HepG2 (cell line): ENCODE measurements at regions not wholly inside any gene's neighbourhood (a gene's known extent, or its start where the extent isn't known, plus 50 kb on each side); places are given as distances from the start of the nearest gene placed in this dataset.

Experiments
- ATAC-seq: fragments of 200-7000 bp; cut with Tn5 transposase; 3 replicates; pipeline ENCODE4 v1.9.1; 2020; ENCODE audit warnings: mild to moderate bottlenecking, moderate library complexity
- BruUV-seq: library from RNA; stranded (reverse); fragments of 400-500 nt; replicated peaks from 2 replicates; lab custom pipeline; 2021; lab: Mats Ljungman, UMichigan
- CTCF ChIA-PET: fragments of 300-600 bp; formaldehyde crosslinking; extraction: SDS; loops from one replicate; lab custom pipeline; 2021; ENCODE audit warnings: low total read pairs, inconsistent platforms, low intra/inter-chr PET ratio; lab: Yijun Ruan, JAX
- POLR2A ChIA-PET: fragments of 350-600 bp; sonication (Branson Sonifier 250); formaldehyde crosslinking; loops from one replicate; lab custom pipeline; 2020; ENCODE audit warnings: antibody characterized with exemption, inconsistent platforms; lab: Yijun Ruan, JAX
- DNase-seq: peaks from one replicate; pipeline ENCODE4 v3.0.0-alpha.2; 2015; ENCODE audit warnings: low spot score
- FAIRE-seq: peaks from 3 replicates; lab custom pipeline; 2011; peaks lifted over from hg19 to GRCh38; lab: Jason Lieb, UNC
- H2AFZ ChIP-seq: one replicate; pipeline ENCODE4 v1.6.1; 2011; ENCODE audit warnings: low read length, inconsistent platforms
- H3K27ac ChIP-seq: fragments of 300-600 bp; 3 replicates; pipeline ENCODE4 v1.8.0; 2011; ENCODE audit warnings: mixed run types, mild to moderate bottlenecking, mixed read lengths, low read length, inconsistent platforms; ENCODE audit not compliant: insufficient read depth; ENCODE audit errors: extremely low read length
- H3K27me3 ChIP-seq, 2 experiments: fragments of 200-600 bp in 1 of 2; 2 replicates in 1 of 2; 3 replicates in 1 of 2; pipeline versions ENCODE4 v1.6.0 to v1.8.0; 2011; ENCODE audit warnings: low read length in 2 of 2, mild to moderate bottlenecking in 2 of 2, moderate library complexity in 2 of 2, inconsistent platforms in 1 of 2; ENCODE audit not compliant: insufficient read depth in 2 of 2, control insufficient read depth in 1 of 2
- H3K36me3 ChIP-seq, 2 experiments: fragments of 200-600 bp in 1 of 2; replicated peaks in 1 of 2; 2 replicates in 1 of 2; 3 replicates in 1 of 2; pipeline versions ENCODE4 v1.5.1 to v1.8.0; 2011; ENCODE audit warnings: low read length in 2 of 2, inconsistent platforms in 1 of 2; ENCODE audit not compliant: insufficient read depth in 2 of 2, control insufficient read depth in 1 of 2
- H3K4me1 ChIP-seq: 2 replicates; pipeline ENCODE4 v1.5.1; 2012; ENCODE audit warnings: low read length, inconsistent platforms; ENCODE audit not compliant: insufficient read depth
- H3K4me2 ChIP-seq: 2 replicates; pipeline ENCODE4 v1.6.0; 2011; ENCODE audit warnings: low read depth, low read length, inconsistent platforms
- H3K4me3 ChIP-seq, 3 experiments: fragments of 200-600 bp in 1 of 3; sonication (generic), shearing (Covaris generic) in 1 of 3; replicated peaks in 1 of 3; 2 replicates each; pipeline ENCODE4 v1.5.1; 2011 to 2016; ENCODE audit warnings: low read length in 3 of 3, inconsistent platforms in 2 of 3, low read depth in 2 of 3, mild to moderate bottlenecking in 2 of 3, control low read depth in 1 of 3, mixed read lengths in 1 of 3; ENCODE audit not compliant: insufficient read depth in 1 of 3
- H3K79me2 ChIP-seq: one replicate; pipeline ENCODE4 v1.6.1; 2011; ENCODE audit warnings: low read length, inconsistent platforms; ENCODE audit not compliant: insufficient read depth
- H3K9ac ChIP-seq: 2 replicates; pipeline ENCODE4 v1.6.0; 2011; ENCODE audit warnings: mild to moderate bottlenecking, low read depth, low read length, inconsistent platforms; ENCODE audit not compliant: insufficient read depth
- H3K9me3 ChIP-seq: 2 replicates; pipeline ENCODE4 v1.5.1; 2012; ENCODE audit warnings: mild to moderate bottlenecking, low read length
- H4K20me1 ChIP-seq: 2 replicates; pipeline ENCODE4 v1.6.0; 2011; ENCODE audit warnings: inconsistent platforms, mild to moderate bottlenecking, low read length, moderate library complexity; ENCODE audit not compliant: insufficient read depth
- AFF4 ChIP-seq: sonication (generic); formaldehyde crosslinking; IDR thresholded peaks from 2 replicates; pipeline ENCODE4 v1.4.0; 2020; ENCODE audit warnings: missing genetic modification reagents
- ATF1 ChIP-seq: IDR thresholded peaks from 2 replicates; pipeline ENCODE4 v1.6.1; 2016; ENCODE audit warnings: mild to moderate bottlenecking, control low read depth
- KDM4B ChIP-seq: sonication (generic); formaldehyde crosslinking; IDR thresholded peaks from 2 replicates; pipeline ENCODE4 v1.4.0; 2020; ENCODE audit warnings: missing genetic modification reagents
- NAIF1 ChIP-seq: sonication (generic); formaldehyde crosslinking; IDR thresholded peaks from 2 replicates; pipeline ENCODE4 v1.5.0; 2020; ENCODE audit warnings: mild to moderate bottlenecking, missing genetic modification reagents, borderline replicate concordance
- NFRKB ChIP-seq: fragments of 450-650 bp; IDR thresholded peaks from 2 replicates; pipeline ENCODE4 v1.6.1; 2017
- PAWR ChIP-seq: sonication (generic); formaldehyde crosslinking; IDR thresholded peaks from 2 replicates; pipeline ENCODE4 v1.4.0; 2020; ENCODE audit warnings: missing genetic modification reagents, mild to moderate bottlenecking, borderline replicate concordance
- SRSF4 ChIP-seq: fragments of 200-400 bp; formaldehyde crosslinking; IDR thresholded peaks from one replicate; pipeline ENCODE4 v1.6.1; 2018; ENCODE audit warnings: mild to moderate bottlenecking, low read depth, low read length, moderate library complexity; ENCODE audit not compliant: poor library complexity, severe bottlenecking
- ZFP1 ChIP-seq: IDR thresholded peaks from 2 replicates; pipeline ENCODE4 v1.6.1; 2016
- ZMYM3 ChIP-seq: sonication (generic); formaldehyde crosslinking; IDR thresholded peaks from 2 replicates; pipeline ENCODE4 v1.5.1; 2020; ENCODE audit warnings: mild to moderate bottlenecking, missing genetic modification reagents
- ZNF431 ChIP-seq: sonication (generic); formaldehyde crosslinking; IDR thresholded peaks from 2 replicates; pipeline ENCODE4 v1.9.0; 2022; ENCODE audit warnings: missing genetic modification reagents, low read depth, mild to moderate bottlenecking, borderline replicate concordance
- ZNF775 ChIP-seq: sonication (generic); formaldehyde crosslinking; IDR thresholded peaks from 2 replicates; pipeline ENCODE4 v1.4.0; 2020; ENCODE audit warnings: missing genetic modification reagents, mild to moderate bottlenecking, moderate library complexity, borderline replicate concordance
- WGBS: methylation state at CpG from one replicate; pipeline ENCODE4 v1.1.6; 2017; ENCODE audit warnings: low lambda C conversion rate; 5-methylcytosine and 5-hydroxymethylcytosine counted together
- in situ Hi-C: cut with HindIII; loops from 2 replicates; pipeline ENCODE4 v1.10.0; 2017; ENCODE audit warnings: low pct_unique_long_range_greater_than_20kb; ENCODE audit not compliant: extremely low pct_ligation_motif_present
- intact Hi-C: fragments of 100-400 bp; cut with micrococcal nuclease; formaldehyde crosslinking; loops from one replicate; pipeline ENCODE4 v1.10.0; 2022; ENCODE audit not compliant: unreplicated experiment
- TF ChIP-seq, protein P1 (sequence below): IDR thresholded peaks from 2 replicates; pipeline ENCODE4 v1.6.1; 2018; ENCODE audit warnings: missing genetic modification reagents, mild to moderate bottlenecking, missing compliant biosample characterization
- TF ChIP-seq, protein P2 (sequence below): IDR thresholded peaks from 2 replicates; pipeline ENCODE4 v1.6.1; 2016

DNA sequence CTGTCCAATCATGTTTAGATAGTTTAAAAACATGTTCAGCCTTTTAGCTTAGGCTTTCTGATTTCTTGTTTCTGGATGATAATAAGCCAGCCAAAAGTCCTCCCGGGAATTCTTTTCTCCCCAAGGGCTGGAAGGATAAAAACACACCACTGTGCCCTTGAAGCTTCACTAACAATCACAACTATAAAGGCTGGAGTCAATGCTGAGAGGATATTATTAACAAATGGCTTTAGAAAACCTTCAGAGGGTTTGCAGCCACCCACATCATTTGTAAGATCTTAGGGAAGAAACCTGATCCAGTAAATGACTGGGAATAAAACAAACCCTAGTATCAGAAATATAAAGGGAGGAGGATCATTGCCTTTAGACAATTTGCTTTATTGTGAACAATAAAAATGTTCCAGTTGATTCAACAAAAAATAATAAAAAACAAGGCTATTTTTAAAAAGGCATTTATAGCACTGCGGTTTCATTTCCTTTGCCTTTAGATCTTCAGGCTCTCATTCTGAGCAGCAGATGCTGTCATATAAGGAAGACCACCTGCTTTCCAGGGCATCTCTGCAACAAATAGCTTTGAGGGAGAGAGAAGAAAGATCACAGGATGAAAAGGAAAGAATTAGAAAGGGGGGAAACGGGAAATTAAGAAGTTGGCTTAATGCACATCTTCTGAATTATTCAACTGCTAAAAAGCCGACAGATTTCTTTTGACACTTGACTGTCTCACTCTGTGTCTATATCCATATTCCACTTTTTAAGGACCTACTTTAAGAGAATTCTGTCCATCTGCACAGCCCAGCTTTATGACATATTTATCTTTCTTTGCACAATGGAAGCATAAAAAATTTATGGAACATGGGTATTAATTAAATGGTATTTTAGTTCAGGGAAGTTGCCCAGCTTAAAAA, 277.2 kb upstream of the SLC24A2 start:
- Histone ChIP-seq H2AFZ (no peak overlapping the region), H3K9ac (no peak overlapping the region), H3K79me2 (no peaks in the 10 kb centered on the region), H3K27me3 (no peaks in the 10 kb centered on the region), H3K4me1 (no peaks in the 10 kb centered on the region), H3K4me2 (no peak overlapping the region), H3K36me3 (no peaks in the 10 kb centered on the region), H3K27ac (no peak overlapping the region), H3K9me3 (no peaks in the 10 kb centered on the region), H4K20me1 (no peaks in the 10 kb centered on the region), H3K4me3 (no peak overlapping the region)
- WGBS: 8% methylated on average over 4 of the region's 4 CpGs
- intact Hi-C loops: no loop called here
- FAIRE-seq (no peak), ATAC-seq (no peak), DNase-seq (no peak)
- in situ Hi-C loops: no loop called here
- BruUV-seq: no TSS peak
- ChIA-PET CTCF (no interaction called here), POLR2A (no interaction called here)
- TF ChIP-seq NAIF1 (CRISPR knock-in tag): no peak
- no peak for TF ChIP-seq ZNF775 (CRISPR knock-in tag)

GRCh38 chr9:20065046-20065445, 276.2 kb upstream of the SLC24A2 start:
- POLR2A ChIA-PET: no interaction called here
- Histone ChIP-seq H4K20me1 (no peaks in the 10 kb centered on the region), H3K36me3 (no peaks in the 10 kb centered on the region), H3K27ac (no peak overlapping the region), H2AFZ (no peak overlapping the region), H3K79me2 (no peaks in the 10 kb centered on the region), H3K27me3 (no peaks in the 10 kb centered on the region), H3K4me2 (no peak overlapping the region), H3K9me3 (no peaks in the 10 kb centered on the region), H3K4me1 (no peaks in the 10 kb centered on the region), H3K4me3 (no peak overlapping the region), H3K9ac (no peak overlapping the region)
- in situ Hi-C loops: no loop called here
- BruUV-seq: no TSS peak
- WGBS: 4% methylated on average over 4 of the region's 4 CpGs
- no peak for FAIRE-seq
- DNase-seq: no peak
- intact Hi-C loops: no loop called here
- CTCF ChIA-PET: no interaction called here
- ATAC-seq: no peak
- TF ChIP-seq AFF4 (CRISPR knock-in tag): no peak
- TF ChIP-seq ZMYM3 (CRISPR knock-in tag): no peak
- TF ChIP-seq, protein P1, sequence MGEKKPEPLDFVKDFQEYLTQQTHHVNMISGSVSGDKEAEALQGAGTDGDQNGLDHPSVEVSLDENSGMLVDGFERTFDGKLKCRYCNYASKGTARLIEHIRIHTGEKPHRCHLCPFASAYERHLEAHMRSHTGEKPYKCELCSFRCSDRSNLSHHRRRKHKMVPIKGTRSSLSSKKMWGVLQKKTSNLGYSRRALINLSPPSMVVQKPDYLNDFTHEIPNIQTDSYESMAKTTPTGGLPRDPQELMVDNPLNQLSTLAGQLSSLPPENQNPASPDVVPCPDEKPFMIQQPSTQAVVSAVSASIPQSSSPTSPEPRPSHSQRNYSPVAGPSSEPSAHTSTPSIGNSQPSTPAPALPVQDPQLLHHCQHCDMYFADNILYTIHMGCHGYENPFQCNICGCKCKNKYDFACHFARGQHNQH (CRISPR knock-in tag): no peak
- no peak for TF ChIP-seq ZFP1 (CRISPR knock-in tag)
- no peak for TF ChIP-seq ZNF431 (CRISPR knock-in tag)
- no peak for TF ChIP-seq NFRKB
- TF ChIP-seq KDM4B: no peak
- TF ChIP-seq ATF1 (CRISPR knock-in tag): no peak
- TF ChIP-seq, protein P2, sequence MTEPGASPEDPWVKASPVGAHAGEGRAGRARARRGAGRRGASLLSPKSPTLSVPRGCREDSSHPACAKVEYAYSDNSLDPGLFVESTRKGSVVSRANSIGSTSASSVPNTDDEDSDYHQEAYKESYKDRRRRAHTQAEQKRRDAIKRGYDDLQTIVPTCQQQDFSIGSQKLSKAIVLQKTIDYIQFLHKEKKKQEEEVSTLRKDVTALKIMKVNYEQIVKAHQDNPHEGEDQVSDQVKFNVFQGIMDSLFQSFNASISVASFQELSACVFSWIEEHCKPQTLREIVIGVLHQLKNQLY (CRISPR knock-in tag): no peak
- TF ChIP-seq SRSF4: no peak
- no peak for TF ChIP-seq PAWR (CRISPR knock-in tag)
